ENCODE measurements at regions not wholly inside any gene's neighbourhood (a gene's known extent, or its start where the extent isn't known, plus 50 kb on each side); places are given as distances from the start of the nearest gene placed in this dataset.
"Not testable (repeated sequence)": the region's sequence is repeated elsewhere in the genome, so short reads cannot be mapped to it uniquely, and the experiment has no call there.

- ATAC-seq: no peak
Observed at GRCh38 chr15:69554279-69554961, 101.8 kb downstream of the RPLP1 start.

GRCh38 chr15:69555080-69555479 is 102.5 kb downstream of the RPLP1 start:
- no peak for ATAC-seq

- no peak for ATAC-seq
Observed at GRCh38 chr15:69556344-69556743, 103.7 kb downstream of the RPLP1 start.

GRCh38 chr15:69557020-69557706 is 104.5 kb downstream of the RPLP1 start:
- ATAC-seq: peak; percentile 94

- peak; percentile 13 for ATAC-seq
Observed at GRCh38 chr15:69557707-69558409, 105.2 kb downstream of the RPLP1 start.

GRCh38 chr15:69559440-69560190 is 107.0 kb downstream of the RPLP1 start:
- ATAC-seq: no peak

GRCh38 chr15:69561071-69561784 is 108.6 kb downstream of the RPLP1 start:
- no peak for ATAC-seq

GRCh38 chr15:69562116-69562515 is 109.5 kb downstream of the RPLP1 start:
- ATAC-seq: no peak

GRCh38 chr15:69562564-69562963 is 109.9 kb downstream of the RPLP1 start:
- no peak for ATAC-seq

- ATAC-seq: no peak
Observed at GRCh38 chr15:69565066-69565655, 112.5 kb downstream of the RPLP1 start.

- ATAC-seq: not testable (repeated sequence)
Observed at GRCh38 chr15:69567238-69567760, 114.7 kb downstream of the RPLP1 start.

GRCh38 chr15:69568173-69569009 is 115.8 kb downstream of the RPLP1 start:
- ATAC-seq: no peak

GRCh38 chr15:69570454-69570853 is 117.8 kb downstream of the RPLP1 start:
- no peak for ATAC-seq

- no peak for ATAC-seq
Observed at GRCh38 chr15:69570997-69571396, 118.4 kb downstream of the RPLP1 start.

GRCh38 chr15:69573278-69573677 is 120.7 kb downstream of the RPLP1 start:
- ATAC-seq: not testable (repeated sequence)

- ATAC-seq: peak; percentile 23
Observed at GRCh38 chr15:69573815-69574475, 121.3 kb downstream of the RPLP1 start.

- ATAC-seq: no peak
Observed at GRCh38 chr15:69574506-69574905, 121.9 kb downstream of the RPLP1 start.

- ATAC-seq: no peak
Observed at GRCh38 chr15:69575387-69575786, 122.8 kb downstream of the RPLP1 start.

GRCh38 chr15:69576035-69576526 is 123.5 kb downstream of the RPLP1 start:
- peak; percentile 77 for ATAC-seq

- ATAC-seq: no peak
Observed at GRCh38 chr15:69576948-69577351, 124.3 kb downstream of the RPLP1 start.
